COR-L47 (cell line): ENCODE measurements at regions not wholly inside any gene's neighbourhood (a gene's known extent, or its start where the extent isn't known, plus 50 kb on each side); places are given as distances from the start of the nearest gene placed in this dataset.

ENCODE experiments used
- DNase-seq: peaks from one replicate; lab custom pipeline; 2025; lab: John Stamatoyannopoulos, UW

DNA sequence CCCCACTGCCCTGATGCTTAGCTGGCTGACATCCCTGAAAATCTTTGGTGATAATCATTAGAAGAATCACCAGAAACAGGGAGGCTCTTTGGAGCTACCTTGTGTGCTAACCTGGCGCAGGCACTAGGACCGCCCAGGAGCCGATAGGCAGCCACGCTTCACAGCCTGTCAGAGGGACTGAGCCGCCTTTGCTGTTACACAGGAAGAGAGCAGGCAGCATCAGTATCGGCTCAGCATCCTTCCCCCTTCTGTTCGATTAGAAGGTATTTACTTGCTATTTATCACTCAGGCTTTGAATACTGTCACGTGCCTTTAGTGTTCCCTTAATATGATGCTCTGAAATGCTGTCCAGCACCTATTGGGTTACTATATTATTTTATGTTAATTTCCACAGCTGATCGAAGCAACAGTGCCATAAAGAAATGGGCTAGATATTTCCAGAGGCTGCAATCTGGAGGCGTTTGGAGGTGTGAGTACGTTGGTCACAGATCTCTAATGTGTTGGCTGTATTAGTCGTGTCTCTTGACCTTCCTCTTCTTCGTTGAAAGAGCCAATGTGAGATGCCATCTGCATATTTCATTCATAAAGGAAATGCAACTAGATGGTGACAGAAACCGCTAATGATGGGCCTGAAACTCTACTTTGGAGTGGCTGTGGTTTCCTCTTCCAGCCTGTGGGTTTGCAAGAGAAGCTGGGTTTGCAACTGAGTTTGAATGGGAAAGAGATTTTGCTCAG lies 110.4 kb upstream of the RAB27B start:
- DNase-seq: peak; percentile 17

DNA sequence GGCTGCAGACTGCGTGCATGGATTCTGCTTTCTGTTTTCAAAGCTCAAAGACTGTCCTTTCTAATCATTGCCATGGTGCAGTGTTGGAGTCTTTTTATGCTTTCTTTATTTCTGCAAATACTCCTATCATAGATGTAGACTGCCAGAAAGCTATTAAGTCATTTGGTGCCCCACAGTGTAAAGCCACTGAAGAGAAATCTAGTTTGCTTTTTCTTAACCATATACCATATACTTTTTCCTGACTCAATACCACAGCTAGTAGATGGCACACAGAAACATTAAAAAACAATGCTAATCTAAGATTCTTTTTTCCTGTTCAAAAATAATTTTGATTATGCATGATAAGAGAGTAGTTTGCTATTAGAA lies 109.9 kb upstream of the RAB27B start:
- DNase-seq: no peak

DNA sequence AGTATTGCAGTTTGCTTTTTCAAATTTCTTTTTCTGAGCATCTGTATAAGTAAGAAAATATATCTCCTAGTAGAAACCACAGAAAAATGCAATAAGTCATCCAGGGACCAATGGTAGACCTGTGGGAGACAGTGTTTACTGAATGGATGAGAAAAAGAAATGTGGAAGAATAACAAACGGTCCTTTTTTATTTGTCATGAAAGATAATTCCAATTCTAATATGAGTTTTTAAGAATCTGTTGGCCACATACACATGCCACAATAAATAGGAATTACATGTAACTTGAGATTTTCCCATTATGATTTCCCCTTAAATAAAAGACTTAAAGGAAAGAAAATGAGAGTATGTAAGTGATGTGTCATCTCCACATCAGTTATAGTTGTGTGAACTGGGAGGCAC lies 107.7 kb upstream of the RAB27B start:
- DNase-seq: no peak

DNA sequence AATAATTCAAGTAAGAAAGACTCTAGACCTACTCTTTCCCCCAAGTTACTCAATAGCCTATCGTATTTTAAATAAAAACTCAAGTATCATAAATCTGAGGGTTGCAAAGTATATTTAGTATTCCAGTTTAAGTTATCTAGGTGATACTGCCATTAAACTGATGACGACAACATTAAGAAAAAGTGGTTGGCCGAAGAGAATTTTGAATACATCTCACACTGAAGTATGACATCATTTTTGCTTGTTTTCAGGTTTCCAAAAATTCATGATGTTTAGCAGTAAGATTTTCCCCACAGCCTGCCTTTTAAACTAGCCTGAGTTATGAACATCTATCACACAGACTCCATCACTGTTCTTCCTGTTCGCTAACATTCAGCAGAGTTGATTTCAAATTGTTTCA lies 102.1 kb upstream of the RAB27B start:
- no peak for DNase-seq

DNA sequence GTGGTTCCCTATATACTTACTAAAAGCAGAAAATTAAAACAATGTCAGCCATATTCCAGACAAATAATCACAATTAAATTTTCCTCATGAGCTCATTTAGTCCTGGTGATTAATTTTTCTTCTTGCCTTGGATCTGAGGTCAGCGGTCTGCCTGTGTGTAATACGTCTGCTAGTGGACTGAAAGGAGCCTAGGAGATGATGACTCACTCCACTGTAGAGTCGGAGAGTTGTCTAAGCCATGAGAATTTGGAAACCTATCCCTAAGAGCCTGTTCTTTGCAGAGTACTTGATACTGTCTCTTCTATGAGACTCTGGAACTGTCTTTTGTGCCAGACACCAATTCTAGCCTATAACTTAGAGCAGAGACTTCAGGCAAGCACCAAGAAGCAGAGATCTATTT lies 94.2 kb upstream of the RAB27B start:
- DNase-seq: no peak

DNA sequence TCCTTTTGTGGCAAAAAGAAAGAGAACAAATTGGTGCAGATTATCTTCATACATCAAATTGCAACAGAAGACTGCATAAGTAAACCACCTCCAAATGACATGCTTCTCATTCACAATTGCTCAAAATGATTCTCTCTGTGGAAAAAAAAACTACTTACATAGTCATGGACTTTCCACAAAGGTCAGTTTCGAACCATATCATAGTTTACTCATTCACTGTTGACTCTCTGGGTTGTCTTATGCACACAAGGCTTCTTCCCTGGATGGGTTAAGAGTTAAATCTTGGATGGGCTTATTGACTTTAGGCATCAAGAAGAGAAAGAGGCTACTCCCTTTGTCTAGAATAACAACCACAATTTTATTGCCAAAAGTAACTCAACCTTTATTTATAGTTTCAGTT lies 91.3 kb upstream of the RAB27B start:
- DNase-seq: no peak

DNA sequence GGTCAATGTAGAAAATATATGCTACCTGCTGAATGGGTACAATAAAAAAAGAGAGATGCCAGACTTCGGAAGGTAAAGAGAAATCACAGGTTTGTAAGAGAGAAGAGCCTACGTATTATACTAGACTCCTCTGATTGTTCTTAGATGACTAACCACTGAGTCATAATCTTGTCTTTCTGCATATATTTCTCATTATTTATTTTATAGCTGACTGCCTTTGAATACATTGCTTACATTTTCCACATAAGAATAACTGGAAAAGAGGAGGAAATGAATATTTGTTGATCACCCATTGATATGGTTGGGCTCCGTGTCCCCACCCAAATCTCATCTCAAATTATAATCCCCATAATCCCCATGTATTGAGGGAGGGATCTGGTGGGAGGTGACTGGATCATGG lies 90.3 kb upstream of the RAB27B start:
- DNase-seq: no peak

DNA sequence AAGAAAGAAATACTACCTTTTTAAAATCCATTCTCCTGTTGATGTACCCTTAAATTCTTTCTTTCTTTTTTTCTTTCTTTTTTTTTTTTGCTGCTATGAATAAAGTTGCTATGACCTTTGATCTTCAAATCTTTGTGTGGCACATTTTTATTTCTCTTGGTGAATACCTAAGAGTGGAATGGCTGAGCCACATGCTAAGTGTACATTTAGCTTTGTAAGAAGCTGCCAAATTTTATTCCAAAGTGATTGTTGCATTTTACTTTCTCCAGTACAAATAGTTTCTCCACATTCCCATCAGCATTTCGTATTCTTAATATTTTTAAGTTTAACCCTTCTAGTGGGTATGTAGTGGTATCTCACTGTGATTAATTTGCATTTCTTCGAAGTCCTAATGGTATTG lies 88.8 kb upstream of the RAB27B start:
- DNase-seq: no peak

DNA sequence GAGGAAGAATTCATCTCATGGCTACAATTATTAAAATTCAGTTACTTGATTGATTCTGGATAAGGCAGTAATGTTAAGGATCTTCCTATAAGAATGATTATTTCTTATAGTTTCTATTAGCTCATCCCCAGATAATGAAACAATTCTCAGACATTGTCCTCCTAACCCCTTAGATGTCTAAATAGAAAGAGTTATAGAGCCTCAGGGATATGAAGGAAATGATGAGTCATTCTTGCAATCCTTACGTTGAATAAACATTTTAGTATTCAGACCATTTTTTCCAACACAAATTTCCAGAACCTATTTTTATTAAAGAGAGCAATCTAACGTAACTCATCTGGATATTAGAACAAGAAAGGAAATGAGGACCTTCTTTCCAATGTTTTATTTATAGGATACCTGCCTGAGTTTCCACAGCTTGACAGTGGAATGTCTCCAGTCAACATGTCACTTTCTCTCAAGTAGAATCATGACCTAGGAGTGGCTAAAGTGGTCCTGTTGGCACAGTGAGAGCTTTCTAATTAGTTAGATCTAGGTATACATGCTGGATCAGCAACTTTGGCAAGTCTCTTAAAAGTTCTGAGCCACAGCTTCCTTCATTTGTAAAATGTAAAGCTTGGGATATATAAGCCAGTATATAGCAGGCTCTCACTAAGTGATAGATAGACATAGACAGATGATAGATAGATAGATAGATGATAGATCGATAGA lies 88.0 kb upstream of the RAB27B start:
- DNase-seq: no peak

DNA sequence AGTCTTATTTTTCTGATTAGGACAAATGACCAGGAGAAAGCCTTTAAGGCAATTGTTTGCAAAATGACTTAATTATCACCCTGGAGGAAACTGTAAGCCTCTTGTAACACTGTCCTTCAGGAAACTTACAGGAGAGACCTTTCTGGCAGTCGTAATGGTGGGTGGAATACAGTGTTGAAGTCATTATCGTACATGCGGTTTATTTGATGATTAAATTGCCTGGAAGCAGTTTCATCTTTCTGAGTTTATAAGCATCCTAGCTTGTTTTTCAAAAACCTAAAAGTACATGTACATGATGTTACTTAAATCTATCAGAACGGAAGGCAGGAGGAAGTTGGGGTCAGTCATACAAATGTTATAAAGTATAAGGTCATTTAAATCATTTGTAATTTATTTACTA lies 86.2 kb upstream of the RAB27B start:
- DNase-seq: no peak

DNA sequence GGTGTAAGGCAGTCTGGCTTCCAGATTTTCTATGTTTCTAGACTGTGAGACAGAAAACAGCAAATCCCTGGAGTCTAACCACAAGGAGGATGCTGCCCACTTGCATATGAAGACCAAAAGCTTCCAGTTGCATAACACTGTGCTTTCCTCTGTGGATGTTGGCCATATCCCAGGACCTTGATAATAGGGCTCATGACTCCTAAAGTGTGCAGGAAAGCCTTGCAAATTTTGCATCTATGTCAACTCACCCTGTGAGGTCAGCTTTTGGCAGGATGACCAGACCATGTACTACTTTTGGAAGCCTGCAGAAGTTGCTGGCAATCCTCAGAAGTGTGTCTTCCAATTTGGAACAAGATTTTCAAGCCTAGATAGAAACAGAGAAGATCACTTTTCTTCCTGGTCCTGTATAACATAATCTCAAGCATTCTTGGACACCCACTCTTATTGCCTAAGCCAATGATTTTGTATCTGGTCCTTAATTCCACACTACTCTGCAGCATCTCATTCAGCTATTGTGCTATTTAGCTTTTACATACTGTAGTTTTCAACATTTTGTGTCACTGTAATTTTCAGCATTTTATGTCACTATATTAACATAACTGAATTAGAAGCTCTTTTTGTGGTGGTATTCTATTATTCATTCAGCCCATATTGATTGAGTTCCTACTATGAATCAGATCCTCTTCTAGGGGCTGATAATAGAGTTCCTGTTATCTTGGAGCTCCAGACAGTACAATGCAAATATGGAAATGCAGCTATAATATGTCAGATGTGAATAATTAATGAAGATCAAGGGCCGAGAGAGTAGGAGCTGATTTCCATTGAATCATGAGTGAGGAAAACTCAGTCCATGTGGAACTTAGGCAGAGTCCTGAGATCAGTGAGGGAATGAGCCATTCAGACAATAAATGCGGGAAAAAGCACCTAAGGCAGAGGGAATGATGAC lies 85.3 kb upstream of the RAB27B start:
- no peak for DNase-seq

DNA sequence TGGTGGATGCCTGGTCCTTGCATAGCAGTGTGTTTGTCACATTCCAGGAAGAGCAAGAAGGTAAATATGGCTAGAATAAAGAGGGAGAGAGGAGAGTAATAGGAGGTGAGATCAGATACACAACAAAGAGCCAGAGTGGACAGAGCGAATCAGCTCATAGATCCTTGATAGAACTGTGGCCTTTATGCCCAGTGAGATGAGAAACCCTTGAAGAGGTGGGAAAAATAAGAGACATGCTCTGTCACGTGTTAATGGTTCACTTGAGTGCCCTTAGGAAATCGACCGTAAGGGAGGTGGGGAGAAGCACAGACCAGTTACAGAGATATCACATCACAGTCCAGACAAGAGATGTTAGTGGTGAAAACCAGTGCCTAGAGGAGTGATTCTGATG lies 84.7 kb upstream of the RAB27B start:
- DNase-seq: no peak

DNA sequence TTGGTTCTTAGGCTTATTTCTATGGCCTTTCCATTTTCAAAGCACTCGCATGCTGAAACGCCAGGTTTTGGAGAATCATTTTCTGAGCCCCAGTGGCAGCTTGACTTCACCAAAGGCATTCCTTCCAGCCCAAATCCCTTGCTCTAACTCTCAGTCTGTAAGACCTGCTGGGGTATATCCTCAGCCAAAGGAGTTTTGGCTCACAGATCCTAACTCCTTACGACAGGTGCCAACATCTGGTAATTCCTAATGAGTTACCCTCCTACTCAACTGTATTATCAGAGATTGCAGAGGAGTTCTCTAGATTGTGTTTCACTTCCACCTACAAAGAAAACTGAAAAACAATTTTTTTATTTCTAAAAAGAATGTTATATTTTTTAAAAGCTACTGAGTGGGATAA lies 79.0 kb upstream of the RAB27B start:
- DNase-seq: no peak

DNA sequence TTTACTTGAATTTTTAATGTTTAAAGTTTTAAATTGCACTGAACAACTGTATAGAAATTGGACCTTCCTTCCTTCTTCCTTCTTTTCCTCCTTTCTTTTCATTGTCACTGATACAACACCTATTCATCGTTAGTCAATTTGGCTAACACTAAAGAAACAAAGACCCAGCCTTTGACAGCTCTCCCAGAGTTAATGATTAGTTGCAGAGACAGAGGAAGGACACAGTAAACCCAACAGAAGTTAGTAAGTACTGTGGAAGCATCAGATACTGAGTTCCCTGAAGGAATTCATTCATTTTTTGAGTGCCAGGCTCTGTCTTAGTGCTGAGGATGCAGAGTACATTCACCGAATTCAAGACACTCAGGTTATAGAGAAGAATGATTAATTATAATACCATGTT lies 77.9 kb upstream of the RAB27B start:
- no peak for DNase-seq

DNA sequence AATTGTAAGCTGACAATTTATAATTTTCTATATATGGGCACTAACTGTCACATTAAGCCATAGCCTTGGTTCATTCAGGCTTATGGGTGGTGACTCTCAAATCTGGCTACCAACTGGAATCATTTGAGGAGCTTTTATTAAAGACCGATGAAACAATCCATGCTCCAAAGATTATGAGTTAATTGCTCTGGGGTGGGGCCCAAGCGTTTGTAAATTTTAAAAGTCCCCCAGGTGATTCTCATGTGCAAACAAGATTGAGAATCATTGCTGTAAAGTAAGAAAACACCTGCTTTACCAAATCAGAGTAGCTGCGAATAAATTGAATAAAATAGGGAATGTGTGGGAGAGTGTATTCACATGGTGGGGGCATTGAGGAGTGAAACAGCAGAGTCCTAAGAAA lies 76.1 kb upstream of the RAB27B start:
- DNase-seq: no peak

DNA sequence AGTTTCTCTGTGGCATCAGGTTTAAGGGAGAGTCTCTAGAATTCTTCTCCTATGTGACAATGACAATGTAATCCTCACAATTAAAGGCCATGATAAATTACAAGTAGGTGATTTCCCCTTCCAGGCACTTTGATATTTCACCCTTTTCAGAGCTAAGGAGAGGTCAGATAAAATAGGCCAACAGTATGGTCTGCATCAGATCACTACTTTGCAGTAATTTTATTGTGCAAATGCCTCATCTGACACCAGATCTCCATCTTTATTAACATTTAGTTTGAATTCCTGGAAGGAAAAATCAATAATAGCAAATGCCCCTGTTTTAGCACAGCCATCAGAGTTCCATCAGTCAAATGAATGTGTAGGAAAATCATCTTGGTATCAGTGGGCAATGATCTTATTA lies 72.8 kb upstream of the RAB27B start:
- DNase-seq: no peak

DNA sequence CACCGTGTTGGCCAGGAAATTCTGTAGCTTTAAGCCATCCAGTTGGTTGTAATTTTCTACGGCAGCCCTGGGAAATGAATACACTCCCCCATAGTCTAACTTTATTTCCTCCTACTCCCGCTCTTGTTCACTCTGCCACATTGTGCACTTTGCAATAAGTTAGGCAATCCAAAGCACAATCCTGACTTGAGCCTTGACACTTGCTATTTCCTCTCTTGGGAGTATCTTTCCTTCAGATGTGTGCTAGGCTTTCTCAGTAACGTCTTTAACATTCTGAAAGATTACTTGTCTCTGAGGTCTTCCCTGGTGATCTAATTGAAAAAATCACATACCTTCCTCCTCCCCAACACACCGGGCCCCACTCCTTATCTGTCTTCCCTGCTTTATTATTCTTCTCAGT lies 65.9 kb upstream of the RAB27B start:
- DNase-seq: no peak

DNA sequence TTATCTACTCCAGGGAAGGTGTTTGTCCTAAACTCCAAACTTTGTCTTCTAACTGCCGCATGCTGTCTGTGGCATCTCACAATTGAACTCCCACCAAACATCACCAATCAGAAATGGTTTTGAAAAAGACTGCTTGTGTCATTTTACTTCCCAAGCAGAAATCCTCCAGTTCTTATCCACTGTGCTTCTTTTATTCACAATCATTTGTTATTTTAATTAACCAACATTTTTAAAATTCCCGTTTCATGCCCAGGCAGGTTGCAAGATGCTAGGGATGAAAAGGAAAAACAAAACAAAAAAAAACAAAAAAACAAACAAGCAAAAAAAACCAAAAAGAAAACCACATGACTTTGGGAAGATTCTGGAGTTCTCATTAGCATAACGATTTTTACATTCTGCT lies 63.5 kb upstream of the RAB27B start:
- no peak for DNase-seq

DNA sequence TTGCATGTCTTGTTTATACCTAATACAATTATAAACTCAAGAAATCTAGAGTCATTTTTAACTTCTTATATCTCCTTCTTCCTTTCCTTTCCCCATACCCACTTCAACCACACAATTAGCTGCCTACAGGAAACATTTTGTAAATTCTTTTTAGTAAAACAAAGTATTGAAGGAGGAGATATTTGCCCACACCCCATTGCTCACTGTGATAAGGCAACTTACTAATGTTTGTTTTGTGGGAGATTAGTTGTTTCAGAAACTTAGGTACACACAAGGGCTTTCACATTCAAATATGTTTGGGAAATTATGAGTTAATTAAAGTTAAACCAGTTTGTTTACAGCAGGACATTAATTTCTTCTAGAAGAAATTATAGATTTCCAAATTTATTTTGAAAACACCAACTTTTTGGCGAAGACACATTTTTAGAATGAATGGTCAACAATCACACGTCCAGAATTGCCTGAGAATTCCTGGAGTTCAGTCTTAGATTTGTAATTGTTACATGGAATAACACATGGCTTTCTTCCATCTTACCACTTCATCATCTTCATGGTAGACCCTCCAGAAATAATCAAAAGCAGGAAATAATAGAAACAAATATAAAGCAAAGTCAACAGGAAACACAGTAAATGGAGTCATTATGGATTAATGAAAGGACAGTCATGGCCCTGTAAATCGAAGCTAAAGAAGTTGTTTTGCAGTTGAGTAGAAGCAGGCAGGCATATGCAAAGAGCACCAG lies 62.5 kb upstream of the RAB27B start:
- no peak for DNase-seq

DNA sequence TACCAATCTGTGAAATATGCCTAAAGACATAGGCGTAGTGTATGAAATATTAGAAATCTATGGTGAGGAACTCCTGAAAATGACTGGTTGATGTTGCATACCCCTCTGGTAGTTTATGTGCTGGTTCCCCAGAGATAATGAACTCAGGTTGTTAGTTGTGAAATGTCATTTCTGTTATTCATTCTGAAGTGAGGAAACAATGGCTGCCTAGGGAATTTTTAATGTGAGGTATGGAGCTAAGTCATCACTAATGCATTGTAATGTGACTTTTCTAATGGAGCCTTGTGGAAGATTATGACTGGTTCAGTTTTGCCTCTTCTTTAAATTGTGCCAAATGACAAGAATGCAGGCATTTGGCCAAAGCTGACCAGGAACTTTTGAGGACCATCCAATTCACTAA lies 61.6 kb upstream of the RAB27B start:
- no peak for DNase-seq

DNA sequence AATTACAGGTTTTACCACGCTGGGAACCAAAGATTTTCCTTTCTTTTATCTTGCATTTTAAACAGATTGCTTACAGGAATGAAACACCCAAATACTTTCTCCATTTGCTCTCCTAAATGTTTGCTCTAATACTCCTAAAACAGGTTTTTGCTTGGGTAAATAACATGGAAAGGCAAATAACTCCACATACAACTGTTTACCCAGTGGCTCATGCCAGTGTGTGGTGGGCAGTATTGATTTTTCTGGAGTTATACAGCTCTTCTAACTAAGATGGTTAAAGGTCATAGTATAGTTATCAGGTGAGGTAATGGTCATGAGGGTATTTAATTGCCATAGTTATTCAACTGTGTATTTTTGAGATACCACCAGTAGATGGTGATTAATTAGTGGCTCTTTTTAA lies 61.2 kb upstream of the RAB27B start:
- no peak for DNase-seq
